ENCODE measurements at regions not wholly inside any gene's neighbourhood (a gene's known extent, or its start where the extent isn't known, plus 50 kb on each side); places are given as distances from the start of the nearest gene placed in this dataset.

DNA sequence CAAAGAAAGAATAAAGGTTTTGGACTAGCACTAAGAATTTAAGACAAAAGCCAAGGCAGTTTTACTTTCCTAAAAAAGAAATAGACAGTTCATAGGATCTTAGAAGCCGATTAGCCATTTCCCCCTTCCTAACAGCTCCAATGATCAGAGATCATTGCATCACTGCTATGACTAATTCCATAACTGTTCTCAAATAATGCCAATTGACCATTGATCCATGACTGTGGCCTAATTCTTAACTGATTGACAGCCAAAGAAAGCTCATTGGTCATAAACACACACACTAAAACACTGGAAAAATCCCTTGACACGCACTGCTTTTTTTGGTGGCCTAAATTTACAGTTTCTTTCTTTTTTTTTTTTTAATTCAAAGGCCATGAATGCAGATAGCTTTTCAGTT is 345.0 kb upstream of the ACVR2A start:
- DNase-seq = no peak

- DNase-seq = no peak
These were observed 349.1 kb upstream of the ACVR2A start for GRCh38 chr2:147495734-147496133.

DNA sequence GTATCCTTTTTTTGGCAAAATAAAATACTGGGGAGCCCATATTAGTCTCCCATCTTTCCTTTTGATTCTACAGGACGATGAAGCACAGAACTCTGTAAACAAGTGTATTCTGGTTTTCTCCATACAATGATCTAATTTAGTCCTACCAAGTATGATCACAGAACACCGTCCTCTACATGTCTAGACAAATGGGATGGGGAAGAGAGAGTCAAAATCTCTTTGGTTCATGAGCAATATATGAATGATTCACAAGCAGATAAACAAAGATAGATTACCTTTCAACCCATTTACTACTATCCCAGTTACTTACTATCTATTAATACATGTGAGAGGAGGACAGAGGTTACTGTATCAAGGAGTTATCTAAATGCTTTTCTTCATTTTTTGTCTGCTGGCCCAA is 352.4 kb upstream of the ACVR2A start:
- DNase-seq = no peak

- no peak for DNase-seq
These were observed 353.3 kb upstream of the ACVR2A start for GRCh38 chr2:147491506-147491905.

DNA sequence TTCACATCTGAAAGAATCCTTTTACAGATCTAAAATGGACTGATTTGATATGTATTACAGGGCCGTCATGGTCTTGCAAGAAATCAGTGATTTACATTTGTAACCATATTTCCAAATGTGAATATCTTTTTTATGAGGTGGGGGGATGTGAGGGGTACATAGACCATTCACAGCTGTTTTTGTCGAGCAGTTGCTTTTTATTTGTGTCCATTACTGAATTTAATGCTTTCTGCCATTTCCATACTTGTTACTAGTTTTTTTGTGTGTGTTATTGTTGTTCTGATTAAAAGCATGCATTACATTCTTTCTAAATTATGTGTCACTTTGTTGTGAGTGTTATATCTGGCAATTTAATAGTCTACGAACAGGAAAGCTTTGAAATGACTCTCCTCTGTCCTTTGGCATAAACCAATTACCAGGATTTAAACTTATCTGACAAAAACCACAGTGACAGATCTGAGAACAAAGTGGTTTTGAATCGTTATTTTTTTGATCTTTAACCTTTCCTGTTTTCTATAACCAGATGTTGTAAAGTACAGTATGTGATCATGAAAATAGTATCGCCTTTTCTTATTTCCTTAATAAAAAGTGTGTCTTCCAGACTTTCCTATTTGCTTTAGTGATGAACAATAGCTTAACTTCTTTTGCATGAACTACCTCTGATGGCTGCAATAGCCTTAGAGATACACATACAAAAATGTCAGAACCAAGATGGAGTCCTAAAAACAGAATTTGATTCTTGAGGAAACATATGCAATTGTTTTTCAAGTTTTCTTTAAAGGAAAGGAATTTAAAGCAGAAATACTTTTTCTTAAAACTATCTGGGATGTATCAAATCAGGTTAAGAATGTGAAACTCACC is 354.2 kb upstream of the ACVR2A start:
- DNase-seq = peak; percentile 13

GRCh38 chr2:147488472-147488871 is 356.4 kb upstream of the ACVR2A start:
- no peak for DNase-seq

- DNase-seq = no peak
These were observed 356.9 kb upstream of the ACVR2A start for GRCh38 chr2:147487978-147488289.

- DNase-seq = no peak
These were observed 357.4 kb upstream of the ACVR2A start for GRCh38 chr2:147487286-147487977.

DNA sequence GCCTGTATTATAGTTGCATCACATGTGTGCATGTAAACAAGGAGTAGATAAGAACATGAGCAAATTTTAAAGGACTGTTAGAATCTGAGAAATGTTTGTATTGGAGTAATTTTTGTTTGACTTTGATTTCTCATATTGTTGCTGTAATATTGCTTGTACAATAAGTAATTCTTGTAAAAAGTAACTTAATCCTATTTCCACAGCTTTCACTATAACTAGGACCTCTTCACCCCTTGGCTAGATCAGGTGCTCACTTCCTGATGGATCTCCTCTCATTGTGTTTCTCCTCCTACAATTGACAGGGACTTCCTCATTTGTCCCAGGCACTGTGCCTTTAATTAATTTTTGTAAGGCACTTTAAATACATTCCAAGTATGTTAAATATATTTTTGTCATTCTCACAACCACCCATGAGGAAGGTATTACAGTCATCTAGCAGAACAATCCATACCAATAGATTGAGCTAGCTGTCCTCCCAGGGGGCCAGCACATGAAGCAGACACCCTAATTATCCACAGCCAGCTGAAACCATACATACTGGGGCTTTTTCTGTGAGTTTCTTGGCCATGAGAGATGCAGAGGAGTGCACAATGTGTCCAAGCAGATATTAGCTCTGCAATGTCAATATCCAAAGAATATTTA is 359.5 kb upstream of the ACVR2A start:
- no peak for DNase-seq

- DNase-seq = no peak
These were observed 360.9 kb upstream of the ACVR2A start for GRCh38 chr2:147483911-147484310.

DNA sequence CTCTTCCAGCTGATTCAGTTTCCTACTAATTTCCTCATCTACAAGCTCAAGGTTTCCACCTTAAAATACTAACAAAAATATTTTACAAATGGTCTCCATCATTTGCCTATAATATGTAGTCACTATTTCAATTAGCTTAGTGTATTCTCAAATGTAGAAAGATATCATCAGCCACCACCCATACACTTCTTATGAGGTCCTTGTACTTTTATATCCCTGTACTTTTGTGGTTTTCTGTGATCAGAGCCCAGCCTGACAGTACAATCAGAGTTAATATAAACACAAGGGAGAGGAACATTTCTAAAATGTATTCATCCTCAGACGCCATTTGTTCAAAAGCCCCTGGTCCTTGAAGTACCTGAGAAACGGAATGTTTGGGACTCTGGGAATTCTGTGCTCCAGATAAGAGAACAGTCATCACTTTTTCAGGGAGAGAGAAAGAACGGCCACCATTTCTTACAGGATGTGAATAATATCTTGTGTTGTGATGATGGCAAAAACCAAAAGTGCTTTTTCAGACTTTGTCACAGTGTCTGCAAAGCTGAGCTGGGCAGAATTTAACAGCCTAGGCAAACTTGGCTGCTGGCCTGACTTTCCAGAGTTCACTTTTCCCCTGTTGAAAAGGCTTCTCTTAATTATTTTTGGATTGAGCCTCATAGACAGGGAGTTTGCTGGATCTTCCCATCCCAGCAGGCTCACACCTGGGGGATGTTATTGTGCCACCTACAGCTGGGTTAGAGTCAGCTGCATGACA is 361.7 kb upstream of the ACVR2A start:
- no peak for DNase-seq

DNA sequence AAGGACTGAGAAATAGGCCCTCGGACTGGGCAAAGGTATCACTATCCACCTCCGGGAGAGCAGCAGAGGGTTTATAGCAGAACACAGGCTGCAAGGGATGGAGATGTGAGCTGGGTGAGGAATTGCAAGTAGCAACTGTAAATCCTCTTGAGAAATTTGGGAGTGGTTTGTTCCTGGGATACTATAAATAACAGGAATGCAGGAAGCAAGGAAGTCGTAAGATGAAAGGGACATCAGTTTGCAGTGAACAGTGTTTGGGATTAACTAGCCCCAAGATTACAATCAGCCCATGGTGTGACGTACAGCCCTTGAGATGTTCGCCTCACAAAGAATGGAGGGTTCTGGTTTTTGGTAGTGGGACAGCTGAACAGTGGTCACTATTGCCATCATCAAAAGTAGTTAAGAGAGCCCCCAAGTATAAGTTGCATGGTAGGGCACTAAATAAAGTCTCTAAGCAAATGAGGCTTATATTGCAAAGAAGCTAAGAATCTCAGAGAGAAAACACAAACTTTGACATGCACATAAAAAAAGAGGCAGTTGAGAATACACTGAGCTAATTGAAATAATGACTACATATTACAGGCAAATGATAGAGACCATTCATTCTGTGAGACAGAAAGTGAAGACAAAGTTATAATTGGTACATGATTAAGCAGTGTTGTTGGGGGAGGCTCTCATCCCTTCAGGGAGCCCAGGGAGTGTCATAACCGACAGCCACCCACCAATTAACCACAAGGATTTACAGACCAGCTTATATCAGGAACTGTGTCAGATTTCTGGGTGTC is 362.5 kb upstream of the ACVR2A start:
- DNase-seq = no peak

DNA sequence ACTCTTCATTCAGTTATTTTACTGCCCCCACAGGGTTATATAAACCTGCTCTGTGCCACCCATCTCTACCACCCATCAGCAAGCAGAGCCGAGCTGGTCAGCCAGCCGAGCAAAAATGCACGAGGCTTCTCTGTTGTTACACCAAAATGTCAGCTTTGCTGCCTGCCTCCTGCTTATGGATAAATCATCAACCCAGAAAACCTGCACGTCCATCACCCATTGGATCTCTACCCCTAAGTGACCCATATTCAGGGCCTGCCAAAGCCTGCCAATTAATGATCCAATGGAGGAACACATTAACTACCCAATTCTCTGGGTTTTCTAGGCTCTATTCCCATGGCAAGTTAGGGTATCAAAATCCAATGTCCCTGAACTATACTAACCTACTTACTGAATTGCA is 365.5 kb upstream of the ACVR2A start:
- no peak for DNase-seq

DNA sequence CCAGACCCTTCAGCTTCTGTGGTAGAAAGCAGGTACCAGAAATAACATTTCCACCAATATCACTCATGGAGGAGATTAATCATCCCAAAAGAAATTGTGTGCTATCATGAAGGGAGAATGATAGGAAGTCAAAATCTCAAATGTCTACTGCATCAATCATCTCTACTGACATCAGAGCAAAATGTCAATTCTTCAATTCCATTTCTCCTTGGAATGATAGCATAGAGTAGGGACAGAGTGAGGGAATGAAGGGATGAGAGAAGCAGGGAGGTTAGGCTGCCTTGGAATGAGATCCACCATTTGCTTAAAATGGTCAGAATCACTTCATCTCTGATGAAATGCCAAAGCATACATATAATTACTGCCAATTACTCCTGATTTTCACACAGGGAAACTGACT is 371.8 kb upstream of the ACVR2A start:
- DNase-seq = no peak

GRCh38 chr2:147471126-147471525 is 373.7 kb upstream of the ACVR2A start:
- DNase-seq = no peak

DNA sequence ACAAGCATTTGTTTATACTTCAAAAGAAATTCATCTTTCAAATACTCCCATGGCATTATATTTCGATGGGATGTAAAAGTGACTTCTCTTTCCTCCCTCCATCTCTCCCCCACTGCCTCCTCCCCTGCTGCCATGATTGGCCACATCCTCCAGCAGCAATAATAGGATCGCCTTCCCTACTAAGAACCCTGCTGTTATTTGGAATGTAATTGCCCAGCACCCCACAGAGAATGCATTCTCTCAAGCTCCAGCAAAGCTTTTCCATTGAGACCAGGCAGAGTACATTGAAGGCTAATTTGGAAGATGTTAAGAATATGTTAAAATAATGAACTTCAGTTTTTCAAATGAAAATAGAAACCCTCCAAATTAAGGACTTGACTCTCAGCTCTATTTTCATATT is 375.4 kb upstream of the ACVR2A start:
- DNase-seq = no peak

DNA sequence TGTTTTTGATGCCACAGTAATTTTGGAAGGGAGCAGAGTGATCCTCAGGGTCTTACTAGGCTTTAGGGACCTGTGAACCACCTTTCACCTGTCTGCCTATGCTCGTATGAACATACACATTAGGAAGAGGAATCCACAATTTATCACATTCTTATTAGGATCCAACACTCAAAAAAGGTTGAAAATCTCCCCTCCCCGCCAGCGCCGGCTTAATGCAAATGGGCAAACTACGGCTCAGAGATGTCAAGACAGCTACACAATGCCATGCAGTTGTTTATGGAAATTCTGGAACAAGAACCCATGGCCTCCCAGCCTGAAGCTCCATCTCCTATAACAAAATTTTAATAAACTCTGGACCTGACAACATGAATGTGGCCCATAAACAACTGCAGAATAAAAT is 375.9 kb upstream of the ACVR2A start:
- no peak for DNase-seq

GRCh38 chr2:147468349-147468748 is 376.5 kb upstream of the ACVR2A start:
- no peak for DNase-seq

- no peak for DNase-seq
These were observed 377.4 kb upstream of the ACVR2A start for GRCh38 chr2:147467441-147467840.

DNA sequence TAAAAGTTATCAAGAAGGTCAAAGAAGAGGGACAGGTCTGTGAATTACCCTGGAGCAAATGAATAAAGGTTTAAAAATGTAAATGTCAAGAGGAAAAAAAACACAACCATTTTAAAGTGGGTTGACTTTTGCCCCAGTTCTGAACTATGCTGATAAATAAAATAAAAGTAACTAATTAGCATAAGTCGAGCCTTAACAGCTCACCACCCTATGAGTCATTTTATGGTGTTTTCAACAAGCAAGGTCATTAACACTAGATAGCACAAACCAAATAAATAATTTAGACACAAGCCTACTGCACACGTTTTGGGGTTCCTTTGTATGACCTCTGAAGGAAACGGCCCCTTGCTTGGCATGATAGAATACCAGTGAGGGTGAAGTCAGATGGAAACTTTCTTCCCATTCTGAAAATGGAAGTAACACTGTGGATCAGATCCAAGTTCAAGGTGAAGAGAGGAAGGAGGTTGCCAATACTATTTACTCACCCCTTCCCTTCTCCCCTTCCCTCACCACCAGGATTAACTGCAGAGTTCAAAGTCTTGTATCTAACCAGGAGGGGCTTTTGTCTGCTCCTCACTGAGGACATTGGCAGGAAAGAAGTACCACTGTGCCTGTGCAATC is 380.0 kb upstream of the ACVR2A start:
- DNase-seq = no peak

DNA sequence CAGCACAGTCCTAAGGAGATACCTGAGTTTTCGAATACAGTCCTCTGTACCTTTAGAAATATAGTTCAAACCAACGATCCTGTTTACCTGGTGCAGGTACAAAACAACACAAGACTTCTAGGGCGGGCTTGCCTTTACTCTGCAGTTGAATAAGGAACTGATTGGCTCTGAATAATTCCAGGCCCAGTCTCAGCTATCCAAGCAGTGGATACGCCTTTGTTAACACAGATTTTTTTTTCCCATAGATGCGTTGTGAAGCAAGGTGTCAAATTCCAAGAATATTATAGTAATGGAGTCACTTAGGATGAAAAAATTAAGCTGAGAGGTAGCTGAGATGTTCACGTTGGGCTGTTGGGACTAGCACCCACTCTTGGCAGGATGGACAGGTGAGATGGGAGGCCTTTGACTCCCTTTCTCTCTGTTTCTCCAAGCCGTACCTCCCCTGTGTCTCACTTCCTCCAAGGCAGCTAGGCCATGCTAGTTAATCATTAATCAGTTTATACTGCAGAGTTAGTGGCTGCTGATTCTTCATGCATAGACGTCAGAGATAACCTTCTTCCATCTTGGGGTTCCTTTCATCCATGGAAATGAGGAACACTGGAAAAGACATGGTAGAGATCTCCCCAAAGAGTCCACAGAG is 380.8 kb upstream of the ACVR2A start:
- no peak for DNase-seq

GRCh38 chr2:147460155-147460554 is 384.7 kb upstream of the ACVR2A start:
- no peak for DNase-seq

Data from CD4-positive, alpha-beta T cell treated with Interleukin-21 for 1 hour (primary cell).